Adrenal gland (tissue), 5 donors: ENCODE measurements at regions not wholly inside any gene's neighbourhood (a gene's known extent, or its start where the extent isn't known, plus 50 kb on each side); places are given as distances from the start of the nearest gene placed in this dataset.

Source experiments
- CTCF ChIP-seq, 6 experiments: fragments of 450-650 bp in 4 of 6; fragments of 200-600 bp in 2 of 6; sonication (generic) in 1 of 6; IDR thresholded peaks; 1 replicate in 5 of 6; 2 replicates in 1 of 6; pipeline versions ENCODE4 v1.5.1 to v1.8.0; 2016 to 2021; ENCODE audit warnings: antibody characterized with exemption in 6 of 6, mild to moderate bottlenecking in 2 of 6, moderate library complexity in 1 of 6
- POLR2A ChIP-seq, 2 donors: fragments of 450-650 bp; IDR thresholded peaks; one replicate each; pipeline ENCODE4 v1.6.1; 2017; ENCODE audit warnings: antibody characterized with exemption in 2 of 2, mild to moderate bottlenecking in 2 of 2, moderate library complexity in 1 of 2
- donor health status: DM: no; HTN: no; CAD: no.

- TF ChIP-seq CTCF (IDR thresholded peaks at IDR 0.05) (no peak), POLR2A (IDR thresholded peaks at IDR 0.05) (no peak)
Measured at GRCh38 chr19:31506102-31506501, 156.9 kb upstream of the TSHZ3 start.
